CD14-positive monocyte (primary cell): ENCODE measurements at regions not wholly inside any gene's neighbourhood (a gene's known extent, or its start where the extent isn't known, plus 50 kb on each side); places are given as distances from the start of the nearest gene placed in this dataset.

Experiments
- DNase-seq, 3 donors: peaks; one replicate each; pipeline ENCODE4 v3.0.0-alpha.2; 2011 to 2022
- H2AFZ ChIP-seq: 2 replicates; pipeline ENCODE4 v1.6.0; 2012; ENCODE audit warnings: mild to moderate bottlenecking, low read depth, low read length, inconsistent platforms; ENCODE audit not compliant: insufficient read depth, poor library complexity, severe bottlenecking
- H3K27ac ChIP-seq, 2 donors: 1 replicate in 1 of 2; 2 replicates in 1 of 2; pipeline ENCODE4 v1.5.1; 2012 to 2013; ENCODE audit warnings: low read length in 2 of 2, control low read depth in 1 of 2, inconsistent platforms in 1 of 2, low read depth in 1 of 2, mild to moderate bottlenecking in 1 of 2
- H3K27me3 ChIP-seq, 2 donors: one replicate each; pipeline versions ENCODE4 v1.6.0 to v1.6.1; 2011 to 2013; ENCODE audit warnings: low read length in 2 of 2; ENCODE audit not compliant: control insufficient read depth in 2 of 2, insufficient read depth in 2 of 2
- H3K36me3 ChIP-seq, 2 donors: replicated peaks in 1 of 2; 1 replicate in 1 of 2; 2 replicates in 1 of 2; pipeline versions ENCODE4 v1.5.1 to v1.6.1; 2012 to 2013; ENCODE audit warnings: low read length in 2 of 2, control low read depth in 1 of 2, inconsistent platforms in 1 of 2, mild to moderate bottlenecking in 1 of 2; ENCODE audit not compliant: insufficient read depth in 2 of 2, control insufficient read depth in 1 of 2
- H3K4me1 ChIP-seq, 2 donors: 1 replicate in 1 of 2; 2 replicates in 1 of 2; pipeline versions ENCODE4 v1.5.1 to v1.6.1; 2012 to 2013; ENCODE audit warnings: low read length in 2 of 2, control low read depth in 1 of 2, inconsistent platforms in 1 of 2, mild to moderate bottlenecking in 1 of 2, moderate library complexity in 1 of 2; ENCODE audit not compliant: insufficient read depth in 2 of 2, control insufficient read depth in 1 of 2
- H3K4me2 ChIP-seq: replicated peaks from 2 replicates; pipeline ENCODE3; 2012; ENCODE audit warnings: low read length, moderate library complexity, mild to moderate bottlenecking; ENCODE audit not compliant: poor library complexity, severe bottlenecking; ENCODE audit errors: extremely low read depth
- H3K4me3 ChIP-seq, 3 experiments: fragments of 200-600 bp in 1 of 3; sonication (generic) in 1 of 3; replicated peaks in 1 of 3; 1 replicate in 2 of 3; 2 replicates in 1 of 3; pipeline ENCODE4 v1.5.1; 2011 to 2013; ENCODE audit warnings: low read length in 3 of 3, mild to moderate bottlenecking in 3 of 3, control low read depth in 2 of 3, low read depth in 2 of 3, inconsistent platforms in 1 of 3, moderate library complexity in 1 of 3
- H3K79me2 ChIP-seq: 2 replicates; pipeline ENCODE4 v1.6.0; 2012; ENCODE audit warnings: mild to moderate bottlenecking, control low read depth, inconsistent platforms, low read length, moderate library complexity; ENCODE audit not compliant: insufficient read depth
- H3K9ac ChIP-seq: 2 replicates; pipeline ENCODE4 v1.6.0; 2017; ENCODE audit warnings: low read length, mild to moderate bottlenecking; ENCODE audit not compliant: insufficient read depth, poor library complexity, severe bottlenecking
- H3K9me3 ChIP-seq, 2 donors: replicated peaks in 1 of 2; 1 replicate in 1 of 2; 2 replicates in 1 of 2; pipeline versions ENCODE4 v1.5.1 to v1.6.1; 2012 to 2013; ENCODE audit warnings: low read length in 2 of 2, control low read depth in 1 of 2; ENCODE audit not compliant: control insufficient read depth in 1 of 2, insufficient read depth in 1 of 2
- H4K20me1 ChIP-seq: 2 replicates; pipeline ENCODE4 v1.6.0; 2012; ENCODE audit warnings: mild to moderate bottlenecking, low read length, control low read depth, moderate library complexity; ENCODE audit not compliant: insufficient read depth
- H3K27ac Mint-ChIP-seq, 7 donors: one replicate each; pipeline ENCODE4 v1.8.0; 2020; ENCODE audit warnings: mild to moderate bottlenecking in 7 of 7, mixed read lengths in 7 of 7, moderate library complexity in 6 of 7, inconsistent platforms in 2 of 7
- H3K27me3 Mint-ChIP-seq, 3 donors: one replicate each; pipeline ENCODE4 v1.8.0; 2021 to 2022; ENCODE audit warnings: low read depth in 3 of 3, mild to moderate bottlenecking in 3 of 3, mixed read lengths in 3 of 3, moderate library complexity in 3 of 3, inconsistent platforms in 1 of 3
- H3K36me3 Mint-ChIP-seq, 2 donors: one replicate each; pipeline ENCODE4 v1.8.0; 2020; ENCODE audit warnings: mixed read lengths in 2 of 2, inconsistent platforms in 1 of 2, mild to moderate bottlenecking in 1 of 2
- H3K4me1 Mint-ChIP-seq: one replicate; pipeline ENCODE4 v1.8.0; 2020; ENCODE audit warnings: mild to moderate bottlenecking, mixed read lengths
- H3K4me3 Mint-ChIP-seq, 2 donors: one replicate each; pipeline ENCODE4 v1.8.0; 2020; ENCODE audit warnings: mild to moderate bottlenecking in 2 of 2, mixed read lengths in 2 of 2, moderate library complexity in 1 of 2
- H3K9me3 Mint-ChIP-seq, 7 donors: one replicate each; pipeline ENCODE4 v1.8.0; 2020 to 2022; ENCODE audit warnings: mixed read lengths in 7 of 7, mild to moderate bottlenecking in 6 of 7, moderate library complexity in 6 of 7, inconsistent platforms in 2 of 7
- CTCF ChIP-seq: fragments of 200-600 bp; IDR thresholded peaks from one replicate; pipeline ENCODE4 v1.8.0; 2022; ENCODE audit warnings: antibody characterized with exemption, mild to moderate bottlenecking
- WGBS: methylation state at CpG from one replicate; pipeline ENCODE4 v1.1.5; 2013; ENCODE audit warnings: missing lambda C conversion rate; ENCODE audit not compliant: insufficient coverage; 5-methylcytosine and 5-hydroxymethylcytosine counted together
- intact Hi-C, 2 donors: fragments of 100-400 bp; cut with micrococcal nuclease; formaldehyde crosslinking; loops; one replicate each; pipeline versions ENCODE4 v1.15.0 to v1.15.1; 2023

- no peaks in the 10 kb centered on the region for H4K20me1 ChIP-seq
- H3K4me1 Mint-ChIP-seq = no peaks in the 10 kb centered on the region
- H2AFZ ChIP-seq = no peak overlapping the region
- H3K27me3 ChIP-seq = no peaks in the 10 kb centered on the region
- H3K27ac ChIP-seq = no peak overlapping the region
- no peaks in the 10 kb centered on the region for H3K4me1 ChIP-seq
- H3K4me3 Mint-ChIP-seq = no peak overlapping the region
- no peak overlapping the region for H3K9ac ChIP-seq
- no peak for DNase-seq
- peaks cover 0 to 2% (median 0%) of the 10 kb centered on the region in 7 donors for H3K9me3 Mint-ChIP-seq
- H3K27me3 Mint-ChIP-seq = peaks cover 0 to 3% (median 3%) of the 10 kb centered on the region in 3 donors
- no peak overlapping the region for H3K27ac Mint-ChIP-seq
- no peaks in the 10 kb centered on the region for H3K36me3 Mint-ChIP-seq
- H3K4me2 ChIP-seq = no peak overlapping the region
- H3K4me3 ChIP-seq = no peak overlapping the region
- H3K79me2 ChIP-seq = no peaks in the 10 kb centered on the region
- H3K36me3 ChIP-seq = no peaks in the 10 kb centered on the region
- no peaks in the 10 kb centered on the region for H3K9me3 ChIP-seq
- intact Hi-C loops = no loop called here
- no peak for TF ChIP-seq CTCF
Measured at GRCh38 chr1:90190523-90190922, 195.6 kb downstream of the ZNF326 start.

GRCh38 chr1:90189889-90190288 is 195.0 kb downstream of the ZNF326 start:
- Histone ChIP-seq H3K36me3 (no peaks in the 10 kb centered on the region), H3K79me2 (no peaks in the 10 kb centered on the region), H3K4me2 (no peak overlapping the region), H3K4me1 (no peaks in the 10 kb centered on the region), H3K27me3 (no peaks in the 10 kb centered on the region), H2AFZ (no peak overlapping the region), H3K9ac (no peak overlapping the region), H3K27ac (no peak overlapping the region), H3K9me3 (no peaks in the 10 kb centered on the region), H4K20me1 (no peaks in the 10 kb centered on the region), H3K4me3 (no peak overlapping the region)
- WGBS = 92% methylated on average over 4 of the region's 4 CpGs
- no peak for TF ChIP-seq CTCF
- Mint-ChIP-seq H3K9me3 (peaks cover 0 to 2% (median 0%) of the 10 kb centered on the region in 7 donors), H3K4me3 (no peak overlapping the region), H3K27me3 (peaks cover 0 to 2% (median 1%) of the 10 kb centered on the region in 3 donors), H3K4me1 (no peaks in the 10 kb centered on the region), H3K27ac (no peak overlapping the region), H3K36me3 (no peaks in the 10 kb centered on the region)
- no peak for DNase-seq
- intact Hi-C loops = no loop called here
